ENCODE measurements at regions not wholly inside any gene's neighbourhood (a gene's known extent, or its start where the extent isn't known, plus 50 kb on each side); places are given as distances from the start of the nearest gene placed in this dataset.

DNA sequence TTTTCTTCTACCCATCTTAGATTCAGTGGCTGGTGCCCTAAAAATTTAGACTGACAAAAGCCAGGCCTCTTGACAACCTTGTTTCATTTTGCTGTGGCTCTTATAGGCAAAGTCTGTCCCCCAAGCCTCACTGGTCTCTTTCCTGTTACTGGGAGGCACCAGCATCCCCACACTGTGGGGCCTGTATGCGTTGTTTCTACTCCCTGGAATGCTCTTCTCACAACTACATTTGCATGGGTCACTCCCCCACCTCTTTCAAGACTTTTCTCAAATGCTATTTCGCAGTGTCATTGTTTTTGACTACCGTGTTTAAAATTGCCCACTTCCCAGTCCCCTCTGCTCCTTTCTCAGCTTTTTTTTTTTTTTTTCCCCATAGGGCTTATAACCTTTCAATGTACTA lies 108.7 kb upstream of the DGKB start:
- Histone ChIP-seq H3K4me2 (ENCODE audit: low read depth, low read length) (no peak overlapping the region), H2AK9ac (replicated peaks; ENCODE audit: low read depth, low read length, poor library complexity) (no peak overlapping the region), H3K27ac (ENCODE audit: insufficient read depth, low read length) (no peak overlapping the region), H2BK20ac (ENCODE audit: low read depth, low read length) (no peak overlapping the region), H2AK5ac (ENCODE audit: low read depth, low read length) (no peak overlapping the region), H3K14ac (replicated peaks; ENCODE audit: low read depth, low read length) (no peak overlapping the region), H2AFZ (replicated peaks; ENCODE audit: low read length, poor library complexity) (no peak overlapping the region), H3K4me1 (ENCODE audit: control insufficient read depth, insufficient read depth, low read length) (no peaks in the 10 kb centered on the region), H3K18ac (ENCODE audit: low read depth, low read length) (no peak overlapping the region), H3K56ac (ENCODE audit: extremely low read depth, insufficient read depth, low read length) (no peak overlapping the region), H3K36me3 (ENCODE audit: control insufficient read depth, insufficient read depth, low read length) (no peaks in the 10 kb centered on the region), H2BK120ac (ENCODE audit: low read depth, low read length) (no peak overlapping the region), H3K9ac (ENCODE audit: low read depth, low read length) (no peak overlapping the region), H4K91ac (ENCODE audit: insufficient read depth, low read depth, low read length) (no peak overlapping the region), H3K4ac (ENCODE audit: low read depth, low read length) (no peak overlapping the region), H3K23ac (ENCODE audit: low read depth, low read length) (no peak overlapping the region), H4K8ac (ENCODE audit: low read depth in 2 of 2, low read length in 2 of 2) (no peak overlapping the region), H2BK15ac (ENCODE audit: low read depth, low read length) (no peak overlapping the region), H4K20me1 (ENCODE audit: insufficient read depth, low read length) (no peaks in the 10 kb centered on the region), H3K27me3 (ENCODE audit: control insufficient read depth, insufficient read depth, low read length) (no peaks in the 10 kb centered on the region), H3K4me3 (ENCODE audit: insufficient read depth, low read depth, low read length) (no peak overlapping the region), H4K5ac (ENCODE audit: low read depth, low read length) (no peak overlapping the region), H2BK5ac (ENCODE audit: low read depth, low read length, poor library complexity, severe bottlenecking) (no peak overlapping the region), H3K9me3 (ENCODE audit: control insufficient read depth, insufficient read depth, low read length) (no peaks in the 10 kb centered on the region), H3K9me1 (ENCODE audit: insufficient read depth, low read length) (no peaks in the 10 kb centered on the region), H3K79me1 (ENCODE audit: low read depth in 1 of 2, low read length in 2 of 2) (no peaks in the 10 kb centered on the region)
- ATAC-seq (ENCODE audit: low read depth) (no peak), DNase-seq (no peak)
- in situ Hi-C loops (cut with MboI; ENCODE audit: low sequenced_read_pairs) (loop anchor here (5.0 kb wide), 1 partner anchor 294 kb away; no protein-coding TSS in a partner anchor), dilution Hi-C loops (cut with HindIII; ENCODE audit: low sequenced_read_pairs, unreplicated experiment) (no loop called here), intact Hi-C loops (cut with micrococcal nuclease) (no loop called here)
- ChIA-PET POLR2A (ENCODE audit: unreplicated experiment) (no interaction called here), CTCF (no interaction called here)
- BruUV-seq (replicated peaks), result no TSS peak
- TF ChIP-seq RCOR1 (IDR thresholded peaks at IDR 0.05; ENCODE audit: insufficient replicate concordance, low read length) (no peak), CEBPB (IDR thresholded peaks at IDR 0.05; ENCODE audit: low read depth, low read length) (no peak), POLR2A (IDR thresholded peaks at IDR 0.05; ENCODE audit: low read depth, low read length) (no peak), CTCF (conservative IDR thresholded peaks at IDR 0.05; ENCODE audit: low read depth, low read length) (no peak), SMC3 (IDR thresholded peaks at IDR 0.05; ENCODE audit: low read depth, low read length) (no peak)
- 25% methylated on average over 1 of the region's 3 CpGs; no CpG with 5 or more reads in 1 of the 2 experiments for WGBS, 2 experiments (ENCODE audit: extremely low coverage in 2 of 2, insufficient read length in 1 of 2)

Data from IMR-90 (cell line).